Stimulated activated CD4-positive, alpha-beta T cell treated with anti-CD3 and anti-CD28 coated beads, Interleukin-15, amount 100 ng/mL, for 48 hours (primary cell): ENCODE measurements at regions not wholly inside any gene's neighbourhood (a gene's known extent, or its start where the extent isn't known, plus 50 kb on each side); places are given as distances from the start of the nearest gene placed in this dataset.
A peak's percentile ranks its signal among the peaks of the same experiment; 100 is the strongest.

ENCODE experiments used
- DNase-seq, 2 donors: peaks; one replicate each; pipeline ENCODE4 v3.0.0-alpha.2; 2020; ENCODE audit warnings: low read depth in 2 of 2

DNA sequence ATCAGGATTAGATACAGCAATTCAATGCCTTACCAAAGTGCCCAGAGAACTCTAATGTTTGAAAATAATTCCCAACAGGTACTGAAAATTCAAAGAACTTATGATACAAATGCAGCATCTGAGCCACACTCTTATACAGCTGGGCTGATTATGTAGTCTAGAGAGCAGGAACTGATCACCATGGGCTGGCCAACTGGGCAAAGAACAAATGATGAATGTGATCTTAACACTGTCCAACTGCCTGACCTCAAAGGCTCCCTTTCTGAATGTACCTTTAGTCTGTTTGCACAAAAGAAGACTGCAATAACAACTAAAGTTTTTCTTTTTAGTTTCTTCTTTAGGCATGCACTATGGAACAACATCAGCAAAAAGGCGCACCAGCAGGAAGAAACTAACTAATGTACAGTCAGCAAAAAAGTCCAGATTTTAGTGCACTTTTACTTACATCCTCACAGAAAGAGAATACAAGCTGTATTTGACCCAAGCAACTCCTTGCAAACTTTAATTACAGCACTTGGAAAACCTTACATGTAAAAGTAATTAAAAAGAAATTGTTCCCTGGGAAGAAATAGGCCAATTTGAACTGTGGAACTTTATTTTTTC lies 1095.1 kb downstream of the IGSF11 start:
- DNase-seq = no peak

DNA sequence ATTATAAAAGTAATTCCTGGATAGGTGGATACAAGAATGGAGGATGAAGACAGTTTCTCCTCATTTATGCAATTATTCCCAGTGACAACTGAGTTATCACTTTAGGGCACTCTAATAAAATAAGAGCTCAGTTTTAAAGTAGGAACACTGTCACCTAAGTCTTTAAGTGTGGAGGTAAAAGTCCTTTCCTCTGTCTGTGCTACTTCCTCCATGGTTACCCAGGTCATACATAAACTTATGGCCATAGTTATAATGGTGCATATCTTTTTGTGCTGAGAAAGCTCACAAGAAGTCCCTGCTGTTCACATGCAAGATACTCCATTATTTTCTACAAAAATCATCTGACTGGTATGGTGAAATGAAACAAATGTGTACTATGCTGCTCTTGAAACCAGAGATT lies 1093.6 kb downstream of the IGSF11 start:
- DNase-seq = no peak

DNA sequence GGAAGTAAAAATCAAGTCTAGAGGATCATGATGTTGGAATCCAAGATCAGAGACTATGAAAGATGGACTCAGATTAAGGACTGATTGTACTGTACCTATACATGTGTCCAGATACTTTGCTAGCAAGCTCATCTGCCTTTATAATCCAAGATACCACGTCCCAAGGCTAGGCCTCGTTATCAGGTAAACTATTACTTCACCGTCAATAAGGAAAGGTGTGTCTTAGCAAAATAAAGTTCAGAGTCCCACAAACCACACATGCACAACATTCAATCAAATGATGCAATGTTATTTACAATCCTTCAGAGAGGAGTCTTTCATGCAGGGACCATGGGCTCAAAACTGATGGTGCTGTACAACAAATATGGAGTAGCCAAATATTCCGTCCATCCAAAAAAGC lies 1092.9 kb downstream of the IGSF11 start:
- DNase-seq = no peak

DNA sequence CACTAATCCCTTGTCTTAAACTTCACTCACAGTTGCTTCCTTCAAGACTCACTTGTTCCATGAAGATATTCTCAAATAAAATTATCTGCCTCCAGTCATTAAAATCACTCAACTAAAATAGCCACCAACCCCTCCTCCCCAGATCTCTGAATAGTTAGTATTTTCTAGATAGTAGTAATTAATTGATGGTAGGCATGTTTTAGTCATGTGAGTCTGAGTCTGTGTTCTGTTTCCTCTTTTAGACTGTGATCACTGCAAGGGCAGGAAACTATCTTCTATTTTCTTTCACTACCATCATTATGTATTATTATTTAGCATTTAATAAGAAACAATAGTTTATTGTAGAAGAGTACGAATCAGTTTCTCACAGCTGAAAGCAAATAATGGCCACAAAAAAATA lies 1080.5 kb downstream of the IGSF11 start:
- no peak for DNase-seq

DNA sequence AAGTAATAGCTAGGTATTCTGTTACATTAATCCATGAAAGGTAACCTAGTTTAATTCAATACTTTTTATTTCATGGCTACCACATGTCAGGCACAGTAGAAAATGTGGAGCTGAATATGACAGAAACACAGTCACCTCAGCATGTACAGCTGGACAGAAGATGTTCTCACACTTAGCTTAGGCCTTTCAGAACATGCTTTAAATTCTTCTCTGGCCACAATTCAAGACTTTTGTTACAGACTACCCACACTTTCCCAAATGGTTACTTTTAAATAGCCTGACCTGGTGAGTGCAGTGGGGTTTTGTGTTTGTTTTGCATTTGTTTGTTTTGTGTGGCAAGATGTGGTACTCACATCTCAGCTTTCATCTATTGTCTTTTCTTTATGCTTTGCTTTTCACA lies 1079.5 kb downstream of the IGSF11 start:
- DNase-seq = no peak

DNA sequence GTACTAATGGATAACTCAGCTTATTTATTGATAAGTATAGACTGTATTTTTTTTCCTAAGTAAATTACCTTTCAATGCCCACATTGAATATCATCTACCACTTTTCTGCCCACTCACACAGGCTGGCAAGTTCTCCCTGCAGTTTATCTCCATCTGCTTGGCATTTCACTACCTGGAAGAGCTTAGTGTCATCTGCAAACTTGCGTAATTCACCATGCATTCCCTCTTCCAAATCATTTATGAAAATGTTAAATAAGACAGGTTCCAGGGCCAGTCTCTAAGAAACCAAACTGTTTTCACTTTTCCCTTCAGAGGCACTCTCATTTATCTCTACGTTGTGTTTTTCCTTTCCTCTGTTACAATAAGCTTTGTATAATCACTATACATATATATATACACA lies 1076.6 kb downstream of the IGSF11 start:
- DNase-seq = no peak

DNA sequence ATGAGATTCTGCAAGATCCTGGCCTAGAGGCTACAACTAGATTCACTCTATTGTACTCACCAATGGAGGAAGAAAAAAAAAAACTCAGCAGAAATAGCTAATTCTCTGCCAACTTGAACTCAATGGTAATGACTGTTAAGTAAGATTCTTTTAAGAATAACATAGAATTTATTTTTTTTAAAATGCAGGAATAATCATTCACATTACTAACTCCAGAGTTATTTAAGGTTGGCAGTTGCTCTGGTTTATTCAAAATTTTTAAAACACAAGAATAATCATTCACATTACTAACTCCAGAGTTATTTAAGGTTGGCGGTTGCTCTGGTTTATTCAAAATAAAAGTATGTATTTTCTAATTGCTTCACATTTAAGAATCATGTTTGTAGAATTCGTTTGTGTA lies 1071.9 kb downstream of the IGSF11 start:
- no peak for DNase-seq

DNA sequence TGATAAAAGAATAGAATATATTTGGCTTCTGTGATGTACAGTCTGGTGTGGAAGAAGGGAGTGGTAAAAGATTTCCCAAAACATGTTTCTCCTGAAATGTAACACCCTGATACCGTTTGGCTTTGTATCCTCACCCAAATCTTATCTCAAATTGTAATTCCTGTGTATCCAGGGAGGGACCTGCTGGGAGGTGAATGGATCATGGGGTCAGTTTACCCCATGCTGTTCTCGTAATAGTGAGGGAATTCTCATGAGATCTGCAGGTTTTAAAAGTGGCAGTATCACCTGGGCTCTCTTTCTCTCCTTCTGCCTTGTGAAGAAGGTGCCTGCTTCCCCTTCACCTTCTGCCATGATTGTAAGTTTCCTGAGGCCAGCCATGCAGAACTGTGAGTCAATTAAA lies 1070.8 kb downstream of the IGSF11 start:
- DNase-seq = no peak

DNA sequence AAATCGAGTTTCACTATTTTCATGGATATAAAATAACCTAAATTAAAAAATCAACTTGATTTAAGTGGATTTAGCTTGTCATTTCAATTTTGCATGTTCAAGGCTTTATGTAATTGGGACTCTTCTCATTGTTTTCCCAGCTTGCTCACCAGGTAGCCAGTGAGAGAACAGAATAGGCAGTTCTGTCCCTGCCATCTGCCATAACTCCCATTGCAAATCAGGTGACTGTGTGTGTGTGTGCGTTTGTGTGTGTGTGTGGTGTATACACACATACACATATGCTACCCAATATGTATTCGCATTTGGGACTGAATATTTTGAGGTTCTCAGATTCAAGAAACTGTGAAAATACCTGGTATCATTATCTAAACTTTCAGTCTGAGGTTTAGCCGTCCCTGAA lies 1069.8 kb downstream of the IGSF11 start:
- DNase-seq = no peak

DNA sequence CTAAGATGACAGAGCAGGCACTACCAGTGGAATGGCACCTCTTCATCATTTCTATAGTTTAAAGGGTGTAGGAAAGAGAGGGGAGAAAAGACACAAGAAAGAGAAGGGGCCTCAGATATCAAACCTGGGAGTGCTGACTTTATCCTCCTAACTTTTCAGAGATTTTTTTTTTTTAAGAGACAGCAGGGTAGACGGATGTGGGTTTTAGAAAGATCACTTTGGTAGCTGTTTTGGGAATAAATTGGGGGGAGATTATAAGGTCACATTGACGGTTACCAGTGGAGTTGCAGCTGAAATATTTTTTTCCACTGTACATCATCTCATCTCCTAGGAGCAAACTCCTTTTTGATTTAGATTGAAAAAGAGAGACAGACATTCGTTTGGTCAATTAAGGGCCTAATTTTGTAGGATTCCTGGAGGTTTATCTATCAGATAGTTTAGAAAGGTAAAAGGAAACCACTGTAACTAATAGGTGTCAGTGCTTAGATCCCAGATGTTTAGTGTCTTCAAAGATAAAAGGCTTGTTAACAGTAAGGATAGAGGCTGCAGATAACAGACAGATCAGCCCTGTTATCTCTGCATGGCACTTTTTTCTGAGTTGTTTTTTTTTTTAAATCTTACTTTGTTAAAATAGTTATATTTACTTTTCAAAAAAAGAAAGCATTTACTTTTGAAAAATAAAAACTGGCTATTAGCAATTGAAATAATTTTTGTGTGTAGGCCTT lies 1057.0 kb downstream of the IGSF11 start:
- no peak for DNase-seq

DNA sequence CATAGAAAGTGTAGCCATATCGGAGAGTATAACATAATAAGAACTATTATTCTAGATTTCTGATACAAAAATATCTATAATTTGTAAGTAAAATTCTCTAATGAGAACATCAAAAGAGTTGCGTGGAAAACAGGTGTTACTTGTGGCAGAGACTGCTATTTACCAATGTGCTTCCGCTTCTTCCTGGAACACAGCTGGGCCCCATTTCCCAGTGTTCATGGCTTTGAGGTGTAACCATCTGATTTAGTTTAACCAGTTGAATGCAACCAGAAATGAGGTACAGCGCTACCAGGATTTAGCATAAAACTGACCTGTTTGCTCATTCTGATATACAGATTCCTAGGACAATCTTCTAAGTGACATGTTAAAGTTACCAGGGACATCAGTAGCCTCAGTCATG lies 1055.2 kb downstream of the IGSF11 start:
- no peak for DNase-seq

DNA sequence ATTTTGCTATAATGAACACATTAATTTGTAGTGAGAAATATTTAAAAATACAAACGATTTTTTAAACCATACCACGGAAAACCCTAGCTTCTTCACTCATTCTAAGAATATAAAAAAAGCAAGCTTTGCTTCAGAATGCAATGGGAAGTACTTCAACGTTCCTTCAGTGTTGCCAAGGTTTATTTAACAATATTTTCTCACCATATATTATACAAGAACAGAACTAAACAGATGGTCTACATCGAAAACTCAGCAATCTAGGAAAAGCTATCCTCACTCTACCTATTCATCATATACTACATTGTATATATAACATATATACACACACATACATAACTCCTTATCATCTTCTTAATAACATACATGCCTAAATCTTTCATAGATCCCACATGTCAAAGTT lies 1047.4 kb downstream of the IGSF11 start:
- DNase-seq = no peak

DNA sequence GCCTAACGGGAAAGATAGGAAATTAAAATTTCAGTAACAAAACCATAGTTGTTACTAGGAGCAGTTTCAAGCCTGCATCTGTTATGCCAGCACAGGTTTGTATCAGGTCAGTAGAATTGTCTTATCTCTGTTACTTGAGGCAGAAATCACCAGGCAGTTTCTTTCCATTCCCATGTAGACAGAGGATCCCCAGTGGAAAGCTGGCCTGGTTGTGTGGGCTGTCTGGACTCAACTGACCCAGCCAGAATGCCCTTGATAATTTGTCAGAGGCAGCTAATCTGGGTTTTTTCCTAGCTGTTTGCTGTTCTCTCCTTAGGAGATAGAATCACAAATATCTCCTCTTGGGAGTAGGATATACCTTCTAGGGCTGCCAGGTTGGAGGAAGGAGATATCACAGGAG lies 1044.7 kb downstream of the IGSF11 start:
- DNase-seq = no peak

DNA sequence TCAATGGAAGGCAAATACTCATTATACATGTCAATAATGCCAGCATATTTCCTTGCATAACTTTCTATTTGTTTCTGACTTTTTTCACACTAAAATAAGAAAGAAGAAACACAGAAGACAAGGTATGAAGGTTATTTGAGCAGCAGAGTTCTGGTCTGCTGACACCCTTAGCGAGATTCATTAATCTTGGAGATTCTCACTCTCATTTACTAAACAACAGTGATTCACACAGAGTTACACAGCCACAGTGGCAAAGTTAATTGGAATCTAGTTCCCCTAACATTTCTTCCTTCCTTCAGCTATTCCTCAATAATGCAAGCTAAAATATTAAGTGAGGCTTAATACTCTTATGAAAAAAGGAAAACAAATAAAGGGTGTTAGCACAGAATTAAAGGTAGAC lies 1044.0 kb downstream of the IGSF11 start:
- no peak for DNase-seq

DNA sequence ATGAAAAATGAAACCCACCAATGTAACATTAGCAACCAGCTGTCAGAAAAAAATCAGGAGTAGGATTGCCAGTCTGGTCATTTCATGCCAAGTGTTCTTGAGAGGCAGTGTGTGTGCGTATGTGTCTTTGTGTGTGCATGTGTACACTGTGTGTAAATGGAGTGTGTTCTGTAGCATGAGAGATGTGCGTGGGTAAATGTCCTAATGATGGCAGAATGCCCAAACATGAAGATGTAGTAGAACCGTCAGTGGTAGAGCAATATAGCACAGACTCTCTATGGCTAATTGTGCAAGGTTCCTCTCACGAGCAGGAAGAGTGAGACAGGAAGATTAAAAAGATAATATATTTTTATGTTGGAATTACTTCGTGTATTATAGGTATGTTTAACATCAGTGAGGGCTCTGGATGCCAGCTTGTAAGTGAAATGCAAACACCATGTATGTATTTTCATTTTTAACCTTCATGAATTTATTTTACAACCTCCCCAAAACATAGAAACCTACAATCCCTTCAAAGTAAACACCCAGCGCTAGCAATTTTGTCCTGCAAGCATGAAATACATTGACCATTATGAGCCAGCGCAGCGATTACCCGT lies 1038.7 kb downstream of the IGSF11 start:
- no peak for DNase-seq

DNA sequence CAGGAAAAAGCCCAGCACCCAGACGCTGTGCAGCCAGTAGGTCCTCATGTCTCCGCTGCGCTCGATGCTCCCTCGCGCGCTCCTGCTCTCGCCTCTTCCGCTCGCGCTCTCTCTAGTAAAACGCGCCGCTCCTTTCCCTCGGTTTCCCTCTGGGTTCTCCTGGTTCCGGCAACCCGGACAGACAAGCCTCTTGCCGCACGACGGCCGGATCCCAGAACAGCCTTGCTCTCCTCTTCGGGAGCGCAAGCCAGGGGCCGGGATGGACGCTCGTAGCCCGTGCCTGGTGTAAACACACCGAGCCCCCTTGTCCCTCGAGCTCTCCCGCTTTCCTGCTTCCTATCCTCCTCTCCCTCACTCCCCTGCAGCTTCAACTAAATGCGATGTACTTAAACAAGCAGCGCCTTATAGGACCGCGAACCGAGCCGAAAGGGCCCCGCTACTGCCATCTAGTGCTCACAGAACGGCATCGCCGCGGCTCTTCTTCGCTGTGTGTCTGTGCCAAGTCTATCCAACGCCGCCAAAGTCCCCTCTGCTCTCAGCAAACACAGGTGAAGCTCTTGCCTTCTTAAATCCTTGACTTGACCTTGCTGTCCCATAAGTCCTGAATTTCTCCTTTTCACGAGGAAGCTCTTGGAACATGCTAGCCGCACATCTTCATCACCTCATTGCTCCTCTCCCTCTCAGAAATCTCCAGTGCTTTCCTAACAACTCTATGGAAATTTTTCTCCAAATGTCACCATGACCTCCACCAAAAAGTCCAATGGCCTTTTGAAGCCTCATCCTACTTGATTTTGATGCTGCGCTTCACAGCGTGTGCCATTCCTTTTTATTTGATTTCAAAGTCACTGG lies 1037.2 kb downstream of the IGSF11 start:
- DNase-seq = peak; percentile 26 to 34

DNA sequence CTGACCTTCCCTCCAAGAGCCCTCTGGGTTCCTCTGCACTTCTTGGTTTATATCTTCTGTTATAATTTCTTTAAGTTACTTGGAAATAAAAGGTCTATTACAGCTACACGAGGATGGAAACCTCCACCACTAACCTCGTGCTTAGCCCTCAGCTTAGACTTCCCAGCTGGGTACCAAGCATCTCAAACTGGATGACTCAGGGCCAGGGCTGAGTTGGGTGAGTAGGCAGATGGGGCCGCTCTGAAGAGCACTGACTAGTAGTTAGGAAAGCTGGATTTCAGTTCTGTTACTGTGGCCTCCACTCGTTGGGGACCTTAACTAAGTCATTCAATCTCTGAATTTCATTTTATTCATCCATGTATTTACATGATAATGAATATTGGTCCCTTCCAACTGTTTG lies 1036.6 kb downstream of the IGSF11 start:
- DNase-seq = no peak

DNA sequence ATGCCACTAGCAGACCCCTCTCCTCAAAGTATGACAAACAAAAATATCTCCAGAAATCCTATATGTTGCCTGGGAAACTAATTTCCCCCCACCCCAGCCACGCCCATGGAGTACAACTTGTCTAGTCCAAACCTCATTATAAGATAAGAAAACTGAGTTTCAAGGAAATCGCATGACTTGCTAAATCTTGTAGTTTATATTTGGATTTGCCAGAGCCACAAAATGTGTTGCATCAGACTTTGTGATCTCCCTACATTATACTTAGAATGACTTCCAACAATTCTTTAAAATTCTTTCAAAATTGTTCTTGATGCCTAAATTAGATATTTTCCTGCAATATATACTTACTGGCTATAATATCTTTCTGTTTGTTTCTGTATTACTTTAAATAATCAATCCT lies 1034.4 kb downstream of the IGSF11 start:
- no peak for DNase-seq

DNA sequence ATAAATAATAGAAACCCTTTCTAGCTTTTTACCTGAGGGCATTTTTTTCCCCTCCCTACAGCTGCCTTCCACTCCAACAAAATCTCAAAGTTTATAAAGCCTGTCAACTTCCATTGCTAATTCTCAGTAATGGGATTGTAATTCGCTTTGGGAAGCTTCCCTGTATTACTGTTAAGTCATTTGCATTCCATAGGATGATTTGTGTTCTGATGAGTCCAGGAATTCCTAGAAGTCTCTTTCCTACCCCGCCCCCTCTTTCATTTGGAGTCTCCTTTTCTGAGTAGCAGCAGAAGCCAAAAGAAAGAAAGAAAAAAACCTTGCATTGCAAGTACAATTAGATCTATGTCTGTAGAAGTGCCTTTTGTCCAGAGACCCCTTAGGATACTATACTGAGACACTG lies 1033.3 kb downstream of the IGSF11 start:
- DNase-seq = no peak

DNA sequence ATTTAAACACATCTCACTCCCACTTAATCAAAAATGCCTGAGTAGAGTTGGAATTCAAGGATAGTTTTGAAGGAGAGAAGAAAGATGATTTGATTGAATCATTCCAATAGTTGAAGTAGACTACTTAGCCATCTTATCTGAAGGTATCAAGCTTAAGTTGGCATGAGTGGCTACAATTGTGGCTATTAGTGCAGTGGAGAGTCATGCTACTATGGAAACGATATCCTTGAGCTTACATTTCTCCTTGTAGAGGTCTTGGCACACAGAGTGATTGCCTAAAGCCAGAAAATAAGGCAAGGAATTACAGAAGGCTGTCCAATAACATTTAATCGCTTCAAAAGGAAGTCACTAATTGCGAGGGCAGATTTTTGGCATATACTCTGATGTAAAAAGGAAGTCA lies 1022.7 kb downstream of the IGSF11 start:
- DNase-seq = no peak

DNA sequence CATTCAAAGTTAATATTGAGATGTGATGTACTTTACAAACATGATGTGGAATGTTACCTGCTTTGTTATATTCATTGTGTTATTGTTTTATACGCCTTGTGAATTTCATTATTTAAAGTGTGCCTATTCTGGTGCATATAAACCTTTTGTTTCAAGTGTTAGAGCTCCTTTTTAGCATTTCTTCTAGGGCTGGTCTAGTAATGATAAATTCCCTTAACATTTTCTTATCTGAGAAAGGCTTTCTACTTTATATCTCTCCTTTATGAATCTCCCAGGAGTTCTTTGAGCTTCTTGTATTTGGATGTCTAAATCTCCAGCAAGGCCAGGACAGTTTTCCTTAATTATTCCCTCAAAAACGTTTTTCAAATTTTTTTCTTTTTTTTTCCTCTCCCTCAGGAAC lies 1005.6 kb downstream of the IGSF11 start:
- no peak for DNase-seq

DNA sequence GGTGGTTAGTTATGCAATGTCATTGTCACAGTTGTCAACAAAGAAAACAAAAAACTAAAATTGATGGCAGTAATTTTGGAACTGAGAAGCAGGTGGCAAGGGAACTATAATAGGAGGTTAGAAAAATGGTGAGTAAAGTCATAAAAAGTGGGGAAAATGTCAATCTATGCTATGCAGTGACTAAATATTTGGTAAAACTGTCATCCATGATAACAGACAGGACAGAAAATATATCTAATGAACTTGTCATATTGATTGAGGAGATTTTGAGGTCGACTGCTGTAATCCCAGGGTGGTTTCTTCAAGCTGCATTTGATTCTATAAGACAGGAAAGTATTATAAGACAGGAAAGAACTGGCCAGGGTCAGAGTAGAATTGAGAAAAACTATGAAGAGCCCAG lies 998.4 kb downstream of the IGSF11 start:
- no peak for DNase-seq

DNA sequence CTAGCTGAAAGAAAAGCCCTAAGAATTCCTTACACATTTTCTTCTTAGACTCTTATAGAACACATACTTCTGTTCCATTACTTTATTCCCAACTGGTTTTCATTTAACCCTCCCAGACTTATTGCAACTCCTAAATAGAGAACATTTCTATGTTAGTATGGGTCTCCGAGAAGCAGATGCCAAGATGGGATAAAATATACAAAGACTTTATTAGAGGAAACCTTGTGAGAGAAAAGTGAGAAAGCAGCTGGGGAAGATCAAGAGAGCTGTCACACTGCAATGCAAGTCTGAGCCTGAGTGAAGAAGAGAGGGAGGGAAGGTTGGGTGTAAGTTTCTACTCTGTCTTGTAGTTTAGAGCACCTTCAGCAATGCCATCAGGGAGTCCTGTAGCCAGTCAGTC lies 979.3 kb downstream of the IGSF11 start:
- DNase-seq = no peak
